ENCODE measurements at regions not wholly inside any gene's neighbourhood (a gene's known extent, or its start where the extent isn't known, plus 50 kb on each side); places are given as distances from the start of the nearest gene placed in this dataset.

GRCh38 chr13:22837980-22838647 lies 342.7 kb upstream of the SGCG start:
- TF ChIP-seq SIN3A (IDR thresholded peaks at IDR 0.05; ENCODE audit: borderline replicate concordance, insufficient read depth, low read length) (no peak), REST (IDR thresholded peaks at IDR 0.05; ENCODE audit: insufficient read depth in 1 of 2, low read depth in 2 of 2, low read length in 2 of 2) (no peak), POLR2AphosphoS5 (IDR thresholded peaks at IDR 0.05; ENCODE audit: low read depth, low read length) (no peak), TAF1 (IDR thresholded peaks at IDR 0.05; ENCODE audit: borderline replicate concordance, insufficient read depth, low read length) (no peak)
